Fibroblast of lung (primary cell): ENCODE measurements at regions not wholly inside any gene's neighbourhood (a gene's known extent, or its start where the extent isn't known, plus 50 kb on each side); places are given as distances from the start of the nearest gene placed in this dataset.
"Not testable (repeated sequence)": the region's sequence is repeated elsewhere in the genome, so short reads cannot be mapped to it uniquely, and the experiment has no call there.

Experiments used
- EZH2 ChIP-seq: IDR thresholded peaks from 2 replicates; pipeline ENCODE4 v1.5.1; 2012; ENCODE audit warnings: low read length, control low read depth, mild to moderate bottlenecking; ENCODE audit errors: missing control alignments
- TF ChIP-seq, protein P1 (sequence below), 2 donors: IDR thresholded peaks in 1 of 2; conservative IDR thresholded peaks in 1 of 2; 1 replicate in 1 of 2; 2 replicates in 1 of 2; pipeline ENCODE4 v1.5.1; 2011 to 2012; ENCODE audit warnings: low read length in 2 of 2, control low read depth in 1 of 2, inconsistent platforms in 1 of 2, low read depth in 1 of 2, mild to moderate bottlenecking in 1 of 2

DNA sequence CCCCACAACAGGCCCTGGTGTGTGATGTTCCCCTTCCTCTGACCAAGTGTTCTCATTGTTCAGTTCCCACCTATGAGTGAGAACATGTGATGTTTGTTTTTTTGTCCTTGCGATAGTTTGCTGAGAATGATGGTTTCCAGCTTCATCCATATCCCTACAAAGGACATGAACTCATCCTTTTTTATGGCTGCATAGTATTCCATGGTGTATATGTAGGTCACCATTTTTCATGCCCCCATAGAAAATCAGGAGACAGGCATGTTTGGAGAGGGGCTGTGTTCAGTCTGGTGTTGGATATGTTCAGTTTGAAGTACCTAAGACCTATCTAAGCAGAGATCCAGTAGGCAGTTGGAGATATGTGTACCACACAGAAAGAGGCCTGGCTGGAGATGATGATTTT is 111.2 kb downstream of the MTX3 start:
- TF ChIP-seq, protein P1, sequence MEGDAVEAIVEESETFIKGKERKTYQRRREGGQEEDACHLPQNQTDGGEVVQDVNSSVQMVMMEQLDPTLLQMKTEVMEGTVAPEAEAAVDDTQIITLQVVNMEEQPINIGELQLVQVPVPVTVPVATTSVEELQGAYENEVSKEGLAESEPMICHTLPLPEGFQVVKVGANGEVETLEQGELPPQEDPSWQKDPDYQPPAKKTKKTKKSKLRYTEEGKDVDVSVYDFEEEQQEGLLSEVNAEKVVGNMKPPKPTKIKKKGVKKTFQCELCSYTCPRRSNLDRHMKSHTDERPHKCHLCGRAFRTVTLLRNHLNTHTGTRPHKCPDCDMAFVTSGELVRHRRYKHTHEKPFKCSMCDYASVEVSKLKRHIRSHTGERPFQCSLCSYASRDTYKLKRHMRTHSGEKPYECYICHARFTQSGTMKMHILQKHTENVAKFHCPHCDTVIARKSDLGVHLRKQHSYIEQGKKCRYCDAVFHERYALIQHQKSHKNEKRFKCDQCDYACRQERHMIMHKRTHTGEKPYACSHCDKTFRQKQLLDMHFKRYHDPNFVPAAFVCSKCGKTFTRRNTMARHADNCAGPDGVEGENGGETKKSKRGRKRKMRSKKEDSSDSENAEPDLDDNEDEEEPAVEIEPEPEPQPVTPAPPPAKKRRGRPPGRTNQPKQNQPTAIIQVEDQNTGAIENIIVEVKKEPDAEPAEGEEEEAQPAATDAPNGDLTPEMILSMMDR (conservative IDR thresholded peaks at IDR 0.05 in 1 of 2, IDR thresholded peaks at IDR 0.05 in 1 of 2; ENCODE audit: low read depth in 1 of 2, low read length in 2 of 2) = not testable (repeated sequence)
- TF ChIP-seq EZH2 = not testable (repeated sequence)
